KMS-11 (cell line): ENCODE measurements at regions not wholly inside any gene's neighbourhood (a gene's known extent, or its start where the extent isn't known, plus 50 kb on each side); places are given as distances from the start of the nearest gene placed in this dataset.

Source experiments
- H2AFZ ChIP-seq: fragments of 200-600 bp; sonication (generic); 2 replicates; pipeline ENCODE4 v1.6.1; 2016; ENCODE audit warnings: antibody characterized with exemption, mixed run types, low read depth
- H3K27ac ChIP-seq: fragments of 200-600 bp; sonication (generic); 2 replicates; pipeline ENCODE4 v1.6.1; 2016; ENCODE audit warnings: mild to moderate bottlenecking, mixed run types
- H3K27me3 ChIP-seq: fragments of 200-600 bp; sonication (generic); 2 replicates; pipeline ENCODE4 v1.6.1; 2017; ENCODE audit warnings: mild to moderate bottlenecking, low read depth, mixed run types, moderate library complexity; ENCODE audit not compliant: insufficient read depth
- H3K36me3 ChIP-seq: fragments of 200-600 bp; sonication (generic); 2 replicates; pipeline ENCODE4 v1.6.1; 2017; ENCODE audit warnings: mild to moderate bottlenecking, mixed run types; ENCODE audit not compliant: insufficient read depth
- H3K4me1 ChIP-seq: fragments of 200-600 bp; sonication (generic); 2 replicates; pipeline ENCODE4 v1.6.1; 2016; ENCODE audit warnings: mild to moderate bottlenecking, low read depth, mixed run types; ENCODE audit not compliant: poor library complexity, severe bottlenecking
- H3K4me2 ChIP-seq: fragments of 200-600 bp; sonication (generic); 2 replicates; pipeline ENCODE4 v1.7.0; 2016; ENCODE audit warnings: mild to moderate bottlenecking, mixed run types
- H3K4me3 ChIP-seq: fragments of 200-600 bp; sonication (generic); IDR thresholded peaks from 2 replicates; pipeline ENCODE4 v1.6.1; 2017; ENCODE audit warnings: low read depth, low read length, mixed read lengths; ENCODE audit not compliant: insufficient read depth
- H3K79me2 ChIP-seq: fragments of 200-600 bp; sonication (generic); 2 replicates; pipeline ENCODE4 v1.6.1; 2016; ENCODE audit warnings: low read depth, mixed run types; ENCODE audit not compliant: insufficient read depth
- H3K9ac ChIP-seq: fragments of 200-600 bp; sonication (generic); 2 replicates; pipeline ENCODE4 v1.6.1; 2016; ENCODE audit warnings: mild to moderate bottlenecking, mixed run types
- H4K20me1 ChIP-seq: fragments of 200-600 bp; sonication (generic); 2 replicates; pipeline ENCODE4 v1.6.1; 2016; ENCODE audit warnings: mild to moderate bottlenecking, mixed run types; ENCODE audit not compliant: insufficient read depth
- TF ChIP-seq, protein P1 (sequence below): fragments of 200-600 bp; sonication (generic); conservative IDR thresholded peaks from 2 replicates; pipeline ENCODE4 v1.6.1; 2017; ENCODE audit warnings: low read depth, mild to moderate bottlenecking, antibody characterized with exemption, low read length, moderate library complexity, mixed read lengths

DNA sequence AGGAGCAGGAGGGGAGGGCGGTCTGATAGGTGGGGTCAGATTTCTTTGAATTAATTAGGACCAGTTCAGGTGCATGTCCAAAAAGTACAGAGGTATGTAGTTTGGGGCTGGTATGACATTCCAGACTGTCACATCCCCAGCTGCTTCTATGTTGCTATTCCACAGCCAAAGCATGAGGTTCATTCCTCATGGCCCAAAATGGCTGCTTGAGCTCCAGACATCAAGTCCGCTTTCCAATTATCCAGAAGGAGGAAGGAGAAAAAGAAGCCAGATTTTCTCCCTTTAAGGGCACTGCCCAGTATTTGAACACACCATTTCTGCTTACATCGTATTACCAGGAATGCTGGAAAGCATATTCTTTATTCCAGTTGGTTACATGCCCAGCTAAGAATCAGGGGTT is 58.0 kb upstream of the CD82 start:
- Histone ChIP-seq H3K4me3 (no peak overlapping the region), H3K9ac (no peak overlapping the region)
- TF ChIP-seq, protein P1, sequence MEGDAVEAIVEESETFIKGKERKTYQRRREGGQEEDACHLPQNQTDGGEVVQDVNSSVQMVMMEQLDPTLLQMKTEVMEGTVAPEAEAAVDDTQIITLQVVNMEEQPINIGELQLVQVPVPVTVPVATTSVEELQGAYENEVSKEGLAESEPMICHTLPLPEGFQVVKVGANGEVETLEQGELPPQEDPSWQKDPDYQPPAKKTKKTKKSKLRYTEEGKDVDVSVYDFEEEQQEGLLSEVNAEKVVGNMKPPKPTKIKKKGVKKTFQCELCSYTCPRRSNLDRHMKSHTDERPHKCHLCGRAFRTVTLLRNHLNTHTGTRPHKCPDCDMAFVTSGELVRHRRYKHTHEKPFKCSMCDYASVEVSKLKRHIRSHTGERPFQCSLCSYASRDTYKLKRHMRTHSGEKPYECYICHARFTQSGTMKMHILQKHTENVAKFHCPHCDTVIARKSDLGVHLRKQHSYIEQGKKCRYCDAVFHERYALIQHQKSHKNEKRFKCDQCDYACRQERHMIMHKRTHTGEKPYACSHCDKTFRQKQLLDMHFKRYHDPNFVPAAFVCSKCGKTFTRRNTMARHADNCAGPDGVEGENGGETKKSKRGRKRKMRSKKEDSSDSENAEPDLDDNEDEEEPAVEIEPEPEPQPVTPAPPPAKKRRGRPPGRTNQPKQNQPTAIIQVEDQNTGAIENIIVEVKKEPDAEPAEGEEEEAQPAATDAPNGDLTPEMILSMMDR = no peak

DNA sequence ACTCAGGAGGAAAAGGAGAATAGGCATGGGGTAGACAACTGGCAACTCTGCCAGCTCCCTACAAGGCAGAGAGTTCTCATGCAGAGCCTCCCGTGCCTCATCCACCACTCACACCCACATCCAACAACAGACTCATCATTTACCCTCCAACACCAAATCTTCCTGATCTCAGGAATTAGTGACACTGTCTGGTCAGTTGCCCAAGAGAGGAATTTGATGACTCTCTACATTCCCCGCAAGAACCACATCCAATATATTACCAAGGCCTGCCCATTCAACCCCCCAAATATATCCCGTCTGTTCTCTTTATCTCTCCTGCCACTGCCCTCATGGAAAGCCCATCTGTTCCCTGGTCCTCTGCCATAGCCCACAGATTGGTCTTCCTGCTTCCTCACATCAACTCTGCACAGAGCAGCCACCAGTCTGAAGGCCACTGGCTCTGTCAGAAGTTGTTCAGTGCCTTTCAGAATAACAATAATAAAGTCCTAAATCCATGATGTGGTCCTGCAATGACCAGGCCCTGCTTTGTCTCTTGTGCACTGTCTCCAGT is 57.5 kb upstream of the CD82 start:
- no peaks in the 10 kb centered on the region for H3K79me2 ChIP-seq
- no peak overlapping the region for H3K9ac ChIP-seq
- H3K4me3 ChIP-seq = no peak overlapping the region
- no peak overlapping the region for H3K4me2 ChIP-seq
- H3K4me1 ChIP-seq = no peaks in the 10 kb centered on the region
- no peak overlapping the region for H3K27ac ChIP-seq
- no peaks in the 10 kb centered on the region for H4K20me1 ChIP-seq
- TF ChIP-seq, protein P1 = no peak
- H2AFZ ChIP-seq = no peak overlapping the region
- no peaks in the 10 kb centered on the region for H3K27me3 ChIP-seq
- H3K36me3 ChIP-seq = no peaks in the 10 kb centered on the region

More for the DNA sequence above, 58.0 kb upstream of the CD82 start:
- Histone ChIP-seq H3K36me3 (no peaks in the 10 kb centered on the region), H3K4me2 (no peak overlapping the region), H2AFZ (no peak overlapping the region), H4K20me1 (no peaks in the 10 kb centered on the region), H3K27me3 (no peaks in the 10 kb centered on the region), H3K4me1 (no peaks in the 10 kb centered on the region), H3K27ac (no peak overlapping the region), H3K79me2 (no peaks in the 10 kb centered on the region)

DNA sequence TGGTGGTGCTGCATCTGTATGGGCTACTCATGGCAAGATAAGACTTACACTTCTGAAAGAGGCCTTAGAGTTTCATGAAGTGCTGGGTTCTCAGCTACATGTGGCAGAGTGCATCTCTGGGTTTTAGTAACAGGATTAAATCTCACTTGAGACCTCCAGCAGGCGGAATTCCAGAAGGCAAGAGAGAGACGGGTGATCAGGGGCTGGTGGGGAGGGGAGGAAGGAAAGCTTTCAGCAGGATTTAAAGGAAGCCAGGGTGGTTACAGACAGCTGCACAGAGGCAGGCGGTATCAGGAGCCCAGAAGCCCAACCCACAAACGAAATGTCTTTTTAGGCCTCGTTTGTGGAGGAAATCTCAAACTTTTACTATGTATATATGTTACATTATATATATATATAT is 56.2 kb upstream of the CD82 start:
- no peak overlapping the region for H3K4me3 ChIP-seq
- no peaks in the 10 kb centered on the region for H3K36me3 ChIP-seq
- no peak overlapping the region for H3K4me2 ChIP-seq
- H3K4me1 ChIP-seq = no peaks in the 10 kb centered on the region
- H3K9ac ChIP-seq = no peak overlapping the region
- H3K79me2 ChIP-seq = no peaks in the 10 kb centered on the region
- TF ChIP-seq, protein P1 = no peak
- no peak overlapping the region for H3K27ac ChIP-seq
- no peak overlapping the region for H2AFZ ChIP-seq
- no peaks in the 10 kb centered on the region for H3K27me3 ChIP-seq
- H4K20me1 ChIP-seq = no peaks in the 10 kb centered on the region

DNA sequence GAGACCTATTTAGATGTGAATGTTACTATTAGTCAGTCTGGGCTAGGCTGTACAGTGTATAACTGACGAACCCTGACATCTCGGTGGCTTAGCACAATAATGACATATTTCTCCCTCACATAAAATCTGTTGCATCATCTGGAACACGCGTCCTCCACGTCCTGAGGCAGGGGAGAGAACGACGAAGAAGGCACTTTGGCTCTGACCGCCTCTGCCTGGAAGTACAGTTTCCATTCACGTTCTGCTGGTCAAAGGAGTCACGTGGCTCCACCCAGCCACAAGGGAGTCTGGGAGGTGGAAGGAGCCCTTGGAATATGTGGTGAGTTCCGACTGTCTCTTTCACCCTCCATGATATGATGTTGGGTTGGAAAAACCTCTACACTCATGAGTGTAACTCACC is 55.1 kb upstream of the CD82 start:
- no peak overlapping the region for H3K4me3 ChIP-seq
- no peak overlapping the region for H3K27ac ChIP-seq
- H3K36me3 ChIP-seq = no peaks in the 10 kb centered on the region
- H3K4me2 ChIP-seq = no peak overlapping the region
- H4K20me1 ChIP-seq = no peaks in the 10 kb centered on the region
- H3K4me1 ChIP-seq = no peaks in the 10 kb centered on the region
- H3K9ac ChIP-seq = no peak overlapping the region
- H2AFZ ChIP-seq = no peak overlapping the region
- no peaks in the 10 kb centered on the region for H3K27me3 ChIP-seq
- no peaks in the 10 kb centered on the region for H3K79me2 ChIP-seq
- TF ChIP-seq, protein P1 = no peak
